ENCODE measurements at regions not wholly inside any gene's neighbourhood (a gene's known extent, or its start where the extent isn't known, plus 50 kb on each side); places are given as distances from the start of the nearest gene placed in this dataset.

- H3K36me3 ChIP-seq: no peaks in the 10 kb centered on the region
- intact Hi-C loops (cut with DNase I; ENCODE audit: low total_unique reads): no loop called here
- in situ Hi-C loops (cut with MboI; ENCODE audit: low sequenced_read_pairs in 4 of 4): no loop called here
- DNase-seq (no peak), ATAC-seq (no peak)
- peaks cover 0 to 3% of the 10 kb centered on the region in 2 donors for H3K4me1 ChIP-seq
- no peak overlapping the region for H3K27ac ChIP-seq
- H3K27me3 ChIP-seq: no peaks in the 10 kb centered on the region
- TF ChIP-seq CTCF (IDR thresholded peaks at IDR 0.05 in 4 of 5, conservative IDR thresholded peaks at IDR 0.05 in 1 of 5) (no peak), POLR2A (IDR thresholded peaks at IDR 0.05) (no peak)
- H3K9me3 ChIP-seq: no peaks in the 10 kb centered on the region
- H3K4me3 ChIP-seq: no peak overlapping the region
These were observed 478.6 kb upstream of the JARID2 start for GRCh38 chr6:14767226-14767625.

- Histone ChIP-seq H3K4me1 (peaks cover 0 to 3% of the 10 kb centered on the region in 2 donors), H3K9me3 (no peaks in the 10 kb centered on the region), H3K36me3 (no peaks in the 10 kb centered on the region), H3K27me3 (no peaks in the 10 kb centered on the region), H3K4me3 (no peak overlapping the region), H3K27ac (no peak overlapping the region)
- intact Hi-C loops (cut with DNase I; ENCODE audit: low total_unique reads): no loop called here
- no peak for ATAC-seq
- in situ Hi-C loops (cut with MboI; ENCODE audit: low sequenced_read_pairs in 4 of 4): no loop called here
- TF ChIP-seq POLR2A (IDR thresholded peaks at IDR 0.05) (no peak), CTCF (IDR thresholded peaks at IDR 0.05 in 4 of 5, conservative IDR thresholded peaks at IDR 0.05 in 1 of 5) (no peak)
- DNase-seq: no peak
These were observed 475.8 kb upstream of the JARID2 start for GRCh38 chr6:14770040-14770439.

GRCh38 chr6:14770572-14770971 is 475.3 kb upstream of the JARID2 start:
- Histone ChIP-seq H3K27me3 (no peaks in the 10 kb centered on the region), H3K36me3 (no peaks in the 10 kb centered on the region), H3K4me3 (no peak overlapping the region), H3K27ac (no peak overlapping the region), H3K9me3 (no peaks in the 10 kb centered on the region), H3K4me1 (peaks cover 0 to 3% of the 10 kb centered on the region in 2 donors)
- intact Hi-C loops (cut with DNase I; ENCODE audit: low total_unique reads) (no loop called here), in situ Hi-C loops (cut with MboI; ENCODE audit: low sequenced_read_pairs in 4 of 4) (no loop called here)
- TF ChIP-seq CTCF (IDR thresholded peaks at IDR 0.05 in 4 of 5, conservative IDR thresholded peaks at IDR 0.05 in 1 of 5) (no peak), POLR2A (IDR thresholded peaks at IDR 0.05) (no peak)
- ATAC-seq (peak in 1 of 2 donors; percentile 23), DNase-seq (no peak)

GRCh38 chr6:14771016-14771415 is 474.9 kb upstream of the JARID2 start:
- no peak for TF ChIP-seq POLR2A (IDR thresholded peaks at IDR 0.05)
- TF ChIP-seq CTCF (IDR thresholded peaks at IDR 0.05 in 4 of 5, conservative IDR thresholded peaks at IDR 0.05 in 1 of 5): no peak
- Histone ChIP-seq H3K9me3 (no peaks in the 10 kb centered on the region), H3K36me3 (no peaks in the 10 kb centered on the region), H3K4me3 (no peak overlapping the region), H3K4me1 (peaks cover 0 to 3% of the 10 kb centered on the region in 2 donors), H3K27ac (no peak overlapping the region), H3K27me3 (no peaks in the 10 kb centered on the region)
- in situ Hi-C loops (cut with MboI; ENCODE audit: low sequenced_read_pairs in 4 of 4): no loop called here
- no peak for DNase-seq
- intact Hi-C loops (cut with DNase I; ENCODE audit: low total_unique reads): no loop called here
- no peak for ATAC-seq

GRCh38 chr6:14772188-14772587 is 473.7 kb upstream of the JARID2 start:
- ATAC-seq (no peak), DNase-seq (no peak)
- in situ Hi-C loops (cut with MboI; ENCODE audit: low sequenced_read_pairs in 4 of 4): no loop called here
- TF ChIP-seq CTCF (IDR thresholded peaks at IDR 0.05 in 4 of 5, conservative IDR thresholded peaks at IDR 0.05 in 1 of 5): no peak
- no peak for TF ChIP-seq POLR2A (IDR thresholded peaks at IDR 0.05)
- Histone ChIP-seq H3K9me3 (no peaks in the 10 kb centered on the region), H3K27ac (no peak overlapping the region), H3K36me3 (no peaks in the 10 kb centered on the region), H3K4me3 (no peak overlapping the region), H3K27me3 (no peaks in the 10 kb centered on the region), H3K4me1 (peaks cover 0 to 1% of the 10 kb centered on the region in 2 donors)
- intact Hi-C loops (cut with DNase I; ENCODE audit: low total_unique reads): no loop called here
